Nephron progenitor cell (in vitro differentiated cells): ENCODE measurements at regions not wholly inside any gene's neighbourhood (a gene's known extent, or its start where the extent isn't known, plus 50 kb on each side); places are given as distances from the start of the nearest gene placed in this dataset.
"Not testable (repeated sequence)": the region's sequence is repeated elsewhere in the genome, so short reads cannot be mapped to it uniquely, and the experiment has no call there.

Experiments used
- DNase-seq: peaks from one replicate; pipeline ENCODE4 v3.0.0; 2021
- H3K27ac Mint-ChIP-seq: 2 replicates; pipeline ENCODE4 v1.8.0; 2021; ENCODE audit warnings: mild to moderate bottlenecking, moderate library complexity, mixed read lengths
- H3K27me3 Mint-ChIP-seq: 2 replicates; pipeline ENCODE4 v1.8.0; 2021; ENCODE audit warnings: mild to moderate bottlenecking, low read depth, mixed read lengths; ENCODE audit not compliant: poor library complexity
- H3K36me3 Mint-ChIP-seq: 2 replicates; pipeline ENCODE4 v1.8.0; 2021; ENCODE audit warnings: low read depth, mixed read lengths
- H3K4me1 Mint-ChIP-seq: 2 replicates; pipeline ENCODE4 v1.8.0; 2021; ENCODE audit warnings: mixed read lengths
- H3K4me3 Mint-ChIP-seq: 2 replicates; pipeline ENCODE4 v1.8.0; 2021; ENCODE audit warnings: mild to moderate bottlenecking, moderate library complexity, mixed read lengths
- H3K9me3 Mint-ChIP-seq: 2 replicates; pipeline ENCODE4 v1.8.0; 2021; ENCODE audit warnings: mild to moderate bottlenecking, moderate library complexity, mixed read lengths
- CTCF ChIP-seq: fragments of 200-600 bp; sonication (generic); IDR thresholded peaks from 2 replicates; pipeline ENCODE4 v1.5.0; 2021; ENCODE audit warnings: antibody characterized with exemption

- H3K9me3 Mint-ChIP-seq: peaks cover 6% of the 10 kb centered on the region
- H3K27ac Mint-ChIP-seq: peak overlapping the region; percentile 5
- no peak for TF ChIP-seq CTCF
- DNase-seq: no peak
- H3K27me3 Mint-ChIP-seq: peaks cover 13% of the 10 kb centered on the region
- H3K36me3 Mint-ChIP-seq: no peaks in the 10 kb centered on the region
- no peak overlapping the region for H3K4me3 Mint-ChIP-seq
- peaks cover 55% of the 10 kb centered on the region for H3K4me1 Mint-ChIP-seq
Measured at GRCh38 chr3:73257186-73257585, 195.7 kb downstream of the EBLN2 start.

- no peak overlapping the region for H3K4me3 Mint-ChIP-seq
- H3K4me1 Mint-ChIP-seq: peaks cover 55% of the 10 kb centered on the region
- H3K27ac Mint-ChIP-seq: no peak overlapping the region
- H3K27me3 Mint-ChIP-seq: peaks cover 13% of the 10 kb centered on the region
- no peaks in the 10 kb centered on the region for H3K36me3 Mint-ChIP-seq
- H3K9me3 Mint-ChIP-seq: peaks cover 3% of the 10 kb centered on the region
- no peak for TF ChIP-seq CTCF
- no peak for DNase-seq
Measured at GRCh38 chr3:73258057-73258456, 196.6 kb downstream of the EBLN2 start.

GRCh38 chr3:73259291-73259690, 197.8 kb downstream of the EBLN2 start:
- peaks cover 9% of the 10 kb centered on the region for H3K9me3 Mint-ChIP-seq
- DNase-seq: no peak
- peaks cover 13% of the 10 kb centered on the region for H3K27me3 Mint-ChIP-seq
- TF ChIP-seq CTCF: no peak
- no peak overlapping the region for H3K4me3 Mint-ChIP-seq
- no peak overlapping the region for H3K27ac Mint-ChIP-seq
- H3K4me1 Mint-ChIP-seq: peaks cover 42% of the 10 kb centered on the region
- peaks cover 2% of the 10 kb centered on the region for H3K36me3 Mint-ChIP-seq

GRCh38 chr3:73259856-73260255, 198.4 kb downstream of the EBLN2 start:
- H3K9me3 Mint-ChIP-seq: peaks cover 14% of the 10 kb centered on the region
- no peak for TF ChIP-seq CTCF
- peaks cover 13% of the 10 kb centered on the region for H3K27me3 Mint-ChIP-seq
- no peak overlapping the region for H3K4me3 Mint-ChIP-seq
- DNase-seq: no peak
- peaks cover 37% of the 10 kb centered on the region for H3K4me1 Mint-ChIP-seq
- H3K36me3 Mint-ChIP-seq: peaks cover 6% of the 10 kb centered on the region
- H3K27ac Mint-ChIP-seq: no peak overlapping the region

GRCh38 chr3:73266558-73266957, 205.1 kb downstream of the EBLN2 start:
- H3K9me3 Mint-ChIP-seq: peaks cover 35% of the 10 kb centered on the region
- H3K27me3 Mint-ChIP-seq, DNase-seq, H3K36me3 Mint-ChIP-seq, H3K4me3 Mint-ChIP-seq, H3K27ac Mint-ChIP-seq: not testable (repeated sequence)
- peaks cover 13% of the 10 kb centered on the region for H3K4me1 Mint-ChIP-seq

GRCh38 chr3:73269126-73269525, 207.7 kb downstream of the EBLN2 start:
- H3K4me1 Mint-ChIP-seq: peaks cover 13% of the 10 kb centered on the region
- H3K36me3 Mint-ChIP-seq, H3K27ac Mint-ChIP-seq, H3K4me3 Mint-ChIP-seq, H3K27me3 Mint-ChIP-seq, DNase-seq: not testable (repeated sequence)
- H3K9me3 Mint-ChIP-seq: peaks cover 28% of the 10 kb centered on the region

GRCh38 chr3:73270839-73271483, 209.5 kb downstream of the EBLN2 start:
- H3K4me1 Mint-ChIP-seq: peaks cover 13% of the 10 kb centered on the region
- H3K9me3 Mint-ChIP-seq: peaks cover 18% of the 10 kb centered on the region
- H3K27me3 Mint-ChIP-seq: peaks cover 4% of the 10 kb centered on the region
- H3K4me3 Mint-ChIP-seq: no peak overlapping the region
- no peak overlapping the region for H3K27ac Mint-ChIP-seq
- DNase-seq: no peak
- no peaks in the 10 kb centered on the region for H3K36me3 Mint-ChIP-seq
- TF ChIP-seq CTCF: no peak
